ENCODE measurements at regions not wholly inside any gene's neighbourhood (a gene's known extent, or its start where the extent isn't known, plus 50 kb on each side); places are given as distances from the start of the nearest gene placed in this dataset.

- Histone ChIP-seq H3K27me3 (ENCODE audit: insufficient read depth, insufficient read length) (no peaks in the 10 kb centered on the region), H3K4me3 (ENCODE audit: insufficient read length, low read depth) (no peak overlapping the region), H3K36me3 (ENCODE audit: insufficient read depth, insufficient read length, low read length) (no peaks in the 10 kb centered on the region), H3K4me1 (ENCODE audit: insufficient read depth, insufficient read length) (no peaks in the 10 kb centered on the region), H3K9ac (ENCODE audit: insufficient read length, low read depth) (no peak overlapping the region), H3K9me3 (ENCODE audit: insufficient read depth, low read length) (no peaks in the 10 kb centered on the region)
- TF ChIP-seq ZNF274 (IDR thresholded peaks at IDR 0.05; ENCODE audit: low read depth, low read length): no peak
- TF ChIP-seq SUZ12 (IDR thresholded peaks at IDR 0.05; ENCODE audit: extremely low read depth, insufficient read depth, insufficient read length): no peak
- TF ChIP-seq YY1 (IDR thresholded peaks at IDR 0.05; ENCODE audit: insufficient read depth, insufficient read length): no peak
- DNase-seq (ENCODE audit: low read depth, low spot score): no peak
Observed at GRCh38 chr5:51043745-51044144, 339.5 kb upstream of the ISL1 start.

GRCh38 chr5:51047369-51047768, 335.9 kb upstream of the ISL1 start:
- H3K9ac ChIP-seq (ENCODE audit: insufficient read length, low read depth): no peak overlapping the region
- no peaks in the 10 kb centered on the region for H3K4me1 ChIP-seq (ENCODE audit: insufficient read depth, insufficient read length)
- no peak overlapping the region for H3K4me3 ChIP-seq (ENCODE audit: insufficient read length, low read depth)
- DNase-seq (ENCODE audit: low read depth, low spot score): no peak
- H3K9me3 ChIP-seq (ENCODE audit: insufficient read depth, low read length): no peaks in the 10 kb centered on the region
- H3K36me3 ChIP-seq (ENCODE audit: insufficient read depth, insufficient read length, low read length): no peaks in the 10 kb centered on the region
- no peaks in the 10 kb centered on the region for H3K27me3 ChIP-seq (ENCODE audit: insufficient read depth, insufficient read length)
- no peak for TF ChIP-seq SUZ12 (IDR thresholded peaks at IDR 0.05; ENCODE audit: extremely low read depth, insufficient read depth, insufficient read length)
- TF ChIP-seq ZNF274 (IDR thresholded peaks at IDR 0.05; ENCODE audit: low read depth, low read length): no peak

- Histone ChIP-seq H3K4me1 (ENCODE audit: insufficient read depth, insufficient read length) (no peaks in the 10 kb centered on the region), H3K9me3 (ENCODE audit: insufficient read depth, low read length) (no peaks in the 10 kb centered on the region), H3K4me3 (ENCODE audit: insufficient read length, low read depth) (no peak overlapping the region), H3K36me3 (ENCODE audit: insufficient read depth, insufficient read length, low read length) (no peaks in the 10 kb centered on the region), H3K9ac (ENCODE audit: insufficient read length, low read depth) (no peak overlapping the region), H3K27me3 (ENCODE audit: insufficient read depth, insufficient read length) (no peaks in the 10 kb centered on the region)
- DNase-seq (ENCODE audit: low read depth, low spot score): no peak
- TF ChIP-seq YY1 (IDR thresholded peaks at IDR 0.05; ENCODE audit: insufficient read depth, insufficient read length) (no peak), ZNF274 (IDR thresholded peaks at IDR 0.05; ENCODE audit: low read depth, low read length) (no peak), SUZ12 (IDR thresholded peaks at IDR 0.05; ENCODE audit: extremely low read depth, insufficient read depth, insufficient read length) (no peak)
Observed at GRCh38 chr5:51053361-51053760, 329.9 kb upstream of the ISL1 start.

GRCh38 chr5:51060953-51061352, 322.3 kb upstream of the ISL1 start:
- no peak for TF ChIP-seq SUZ12 (IDR thresholded peaks at IDR 0.05; ENCODE audit: extremely low read depth, insufficient read depth, insufficient read length)
- Histone ChIP-seq H3K4me3 (ENCODE audit: insufficient read length, low read depth) (no peak overlapping the region), H3K36me3 (ENCODE audit: insufficient read depth, insufficient read length, low read length) (no peaks in the 10 kb centered on the region), H3K9me3 (ENCODE audit: insufficient read depth, low read length) (no peaks in the 10 kb centered on the region), H3K4me1 (ENCODE audit: insufficient read depth, insufficient read length) (no peaks in the 10 kb centered on the region), H3K27me3 (ENCODE audit: insufficient read depth, insufficient read length) (no peaks in the 10 kb centered on the region), H3K9ac (ENCODE audit: insufficient read length, low read depth) (no peak overlapping the region)
- DNase-seq (ENCODE audit: low read depth, low spot score): no peak

GRCh38 chr5:51072937-51073336, 310.3 kb upstream of the ISL1 start:
- Histone ChIP-seq H3K36me3 (ENCODE audit: insufficient read depth, insufficient read length, low read length) (no peaks in the 10 kb centered on the region), H3K27me3 (ENCODE audit: insufficient read depth, insufficient read length) (no peaks in the 10 kb centered on the region), H3K9me3 (ENCODE audit: insufficient read depth, low read length) (peaks cover 5% of the 10 kb centered on the region; the same call in 1 of the 2 replicates), H3K4me3 (ENCODE audit: insufficient read length, low read depth) (no peak overlapping the region), H3K4me1 (ENCODE audit: insufficient read depth, insufficient read length) (no peaks in the 10 kb centered on the region), H3K9ac (ENCODE audit: insufficient read length, low read depth) (no peak overlapping the region)
- DNase-seq (ENCODE audit: low read depth, low spot score): no peak
- TF ChIP-seq YY1 (IDR thresholded peaks at IDR 0.05; ENCODE audit: insufficient read depth, insufficient read length): no peak
- TF ChIP-seq ZNF274 (IDR thresholded peaks at IDR 0.05; ENCODE audit: low read depth, low read length): no peak
- TF ChIP-seq SUZ12 (IDR thresholded peaks at IDR 0.05; ENCODE audit: extremely low read depth, insufficient read depth, insufficient read length): no peak

GRCh38 chr5:51082741-51083140, 300.5 kb upstream of the ISL1 start:
- TF ChIP-seq ZNF274 (IDR thresholded peaks at IDR 0.05; ENCODE audit: low read depth, low read length) (no peak), SUZ12 (IDR thresholded peaks at IDR 0.05; ENCODE audit: extremely low read depth, insufficient read depth, insufficient read length) (no peak), YY1 (IDR thresholded peaks at IDR 0.05; ENCODE audit: insufficient read depth, insufficient read length) (no peak)
- Histone ChIP-seq H3K36me3 (ENCODE audit: insufficient read depth, insufficient read length, low read length) (no peaks in the 10 kb centered on the region), H3K4me3 (ENCODE audit: insufficient read length, low read depth) (no peak overlapping the region), H3K27me3 (ENCODE audit: insufficient read depth, insufficient read length) (no peaks in the 10 kb centered on the region), H3K9me3 (ENCODE audit: insufficient read depth, low read length) (no peaks in the 10 kb centered on the region), H3K9ac (ENCODE audit: insufficient read length, low read depth) (no peak overlapping the region), H3K4me1 (ENCODE audit: insufficient read depth, insufficient read length) (no peaks in the 10 kb centered on the region)
- no peak for DNase-seq (ENCODE audit: low read depth, low spot score)

GRCh38 chr5:51091816-51092215, 291.4 kb upstream of the ISL1 start:
- Histone ChIP-seq H3K9ac (ENCODE audit: insufficient read length, low read depth) (no peak overlapping the region), H3K36me3 (ENCODE audit: insufficient read depth, insufficient read length, low read length) (no peaks in the 10 kb centered on the region)
- TF ChIP-seq ZNF274 (IDR thresholded peaks at IDR 0.05; ENCODE audit: low read depth, low read length): no peak
- no peak for TF ChIP-seq YY1 (IDR thresholded peaks at IDR 0.05; ENCODE audit: insufficient read depth, insufficient read length)
- TF ChIP-seq SUZ12 (IDR thresholded peaks at IDR 0.05; ENCODE audit: extremely low read depth, insufficient read depth, insufficient read length): no peak

GRCh38 chr5:51095486-51095885, 287.8 kb upstream of the ISL1 start:
- no peak for TF ChIP-seq YY1 (IDR thresholded peaks at IDR 0.05; ENCODE audit: insufficient read depth, insufficient read length)
- no peak for TF ChIP-seq ZNF274 (IDR thresholded peaks at IDR 0.05; ENCODE audit: low read depth, low read length)
- no peak for TF ChIP-seq SUZ12 (IDR thresholded peaks at IDR 0.05; ENCODE audit: extremely low read depth, insufficient read depth, insufficient read length)
- H3K36me3 ChIP-seq (ENCODE audit: insufficient read depth, insufficient read length, low read length): no peaks in the 10 kb centered on the region
- DNase-seq (ENCODE audit: low read depth, low spot score): no peak

More at GRCh38 chr5:51091816-51092215, 291.4 kb upstream of the ISL1 start:
- no peaks in the 10 kb centered on the region for H3K27me3 ChIP-seq (ENCODE audit: insufficient read depth, insufficient read length)
- DNase-seq (ENCODE audit: low read depth, low spot score): no peak
- no peak overlapping the region for H3K4me3 ChIP-seq (ENCODE audit: insufficient read length, low read depth)
- no peaks in the 10 kb centered on the region for H3K9me3 ChIP-seq (ENCODE audit: insufficient read depth, low read length)
- no peaks in the 10 kb centered on the region for H3K4me1 ChIP-seq (ENCODE audit: insufficient read depth, insufficient read length)

More at GRCh38 chr5:51095486-51095885, 287.8 kb upstream of the ISL1 start:
- Histone ChIP-seq H3K9me3 (ENCODE audit: insufficient read depth, low read length) (no peaks in the 10 kb centered on the region), H3K9ac (ENCODE audit: insufficient read length, low read depth) (no peak overlapping the region), H3K27me3 (ENCODE audit: insufficient read depth, insufficient read length) (no peaks in the 10 kb centered on the region), H3K4me3 (ENCODE audit: insufficient read length, low read depth) (no peak overlapping the region), H3K4me1 (ENCODE audit: insufficient read depth, insufficient read length) (no peaks in the 10 kb centered on the region)
